NCI-H748 treated with DMSO at 0.1 percent for 48 hours (cell line): ENCODE measurements at regions not wholly inside any gene's neighbourhood (a gene's known extent, or its start where the extent isn't known, plus 50 kb on each side); places are given as distances from the start of the nearest gene placed in this dataset.
"Not testable (repeated sequence)": the region's sequence is repeated elsewhere in the genome, so short reads cannot be mapped to it uniquely, and the experiment has no call there.

ENCODE experiments used
- DNase-seq: peaks from one replicate; lab custom pipeline; 2025; lab: John Stamatoyannopoulos, UW

- peak; percentile 21 for DNase-seq
Measured at GRCh38 chr2:175414882-175415487, 233.5 kb upstream of the ATP5MC3 start.

DNA sequence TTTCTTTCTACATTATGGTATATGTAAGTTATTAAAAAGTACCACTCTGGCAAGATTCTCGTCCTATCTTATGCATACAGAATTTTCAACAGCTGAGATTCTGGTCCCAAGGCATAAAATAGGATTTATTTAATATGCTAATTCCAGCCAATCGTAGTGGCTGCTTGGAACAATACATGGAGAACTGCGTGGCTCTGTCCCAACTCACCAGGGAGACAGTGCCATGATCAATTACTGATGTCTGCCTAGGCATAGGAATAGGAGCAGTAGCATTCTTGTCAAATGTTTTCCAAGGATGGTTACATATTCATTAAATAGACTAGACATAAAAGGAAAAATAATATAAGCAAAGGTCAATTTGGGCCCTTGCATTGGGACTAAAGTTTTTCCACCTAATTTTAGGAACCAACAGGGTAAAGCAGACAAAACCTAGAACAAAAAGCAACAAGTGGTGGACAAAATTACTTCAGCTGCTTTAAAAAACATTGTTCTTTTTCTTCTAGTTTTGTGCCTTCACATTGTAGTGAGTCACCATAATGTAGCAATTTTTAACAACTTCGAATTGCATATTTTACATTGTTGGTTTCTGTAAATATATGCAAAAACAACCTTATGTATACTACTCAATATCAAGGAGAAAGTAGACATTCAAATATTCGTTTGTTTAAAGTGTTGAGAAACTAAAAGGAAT is 232.8 kb upstream of the ATP5MC3 start:
- DNase-seq: no peak

DNA sequence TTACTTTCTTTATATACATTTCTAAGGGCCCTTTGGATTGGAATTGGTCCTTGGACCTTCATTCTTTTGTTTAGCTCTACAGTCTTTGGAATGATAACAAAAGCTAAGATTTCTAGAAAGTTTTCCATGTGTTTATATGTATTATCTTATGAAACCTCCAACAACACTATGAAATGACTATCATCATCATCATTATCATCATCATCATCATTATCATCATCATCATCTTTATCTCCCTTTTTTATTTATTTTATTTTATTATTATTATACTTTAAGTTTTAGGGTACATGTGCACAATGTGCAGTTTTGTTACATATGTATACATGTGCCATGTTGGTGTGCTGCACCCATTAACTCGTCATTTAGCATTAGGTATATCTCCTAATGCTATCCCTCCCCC is 229.4 kb upstream of the ATP5MC3 start:
- DNase-seq: not testable (repeated sequence)

GRCh38 chr2:175404839-175405238 is 223.3 kb upstream of the ATP5MC3 start:
- DNase-seq: no peak

- no peak for DNase-seq
Measured at GRCh38 chr2:175403599-175404221, 222.2 kb upstream of the ATP5MC3 start.

DNA sequence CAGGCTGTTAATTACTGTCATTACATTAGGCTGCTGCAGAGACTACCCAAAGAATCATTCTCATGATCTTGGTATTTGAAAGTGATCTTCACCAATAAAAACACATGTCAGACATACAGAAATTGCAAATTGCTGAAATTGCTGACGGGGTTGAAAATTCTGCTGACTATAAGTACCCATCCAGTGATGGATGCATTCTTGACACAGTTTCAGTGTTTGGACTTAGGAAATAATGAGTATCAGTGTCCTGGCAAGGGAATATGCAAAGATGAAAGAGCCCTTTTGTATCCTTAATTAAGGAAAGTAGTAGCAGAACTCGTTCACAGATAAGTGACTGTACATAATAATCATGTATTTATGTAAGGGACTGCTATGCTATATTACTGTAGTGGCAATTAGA is 221.1 kb upstream of the ATP5MC3 start:
- no peak for DNase-seq

DNA sequence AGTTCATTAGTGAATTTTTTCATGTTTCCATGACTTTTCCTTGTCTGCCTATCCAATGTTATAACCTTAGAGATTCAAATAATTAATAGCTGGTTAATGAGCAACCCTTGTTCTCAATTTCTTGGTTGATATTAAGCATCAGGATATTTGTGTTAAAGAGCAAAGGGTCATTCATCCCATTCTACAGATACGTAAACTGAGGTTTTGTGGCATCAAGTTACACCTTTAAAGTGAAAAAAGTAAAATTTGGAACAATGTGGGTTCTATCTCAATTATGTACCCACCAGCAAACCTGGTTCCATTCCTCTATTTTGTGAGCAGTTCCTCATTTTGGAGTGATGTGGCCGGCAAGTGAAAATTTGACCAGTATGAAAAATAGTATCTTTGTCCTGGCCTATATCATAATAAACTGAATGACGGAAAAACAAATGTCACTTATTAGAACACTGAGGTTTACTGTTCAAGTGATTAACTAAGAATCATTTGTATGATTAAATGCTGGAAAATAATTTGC is 220.5 kb upstream of the ATP5MC3 start:
- no peak for DNase-seq

- DNase-seq: no peak
Measured at GRCh38 chr2:175400975-175401374, 219.5 kb upstream of the ATP5MC3 start.

- DNase-seq: no peak
Measured at GRCh38 chr2:175399326-175399725, 217.8 kb upstream of the ATP5MC3 start.

- DNase-seq: no peak
Measured at GRCh38 chr2:175398848-175399247, 217.3 kb upstream of the ATP5MC3 start.

GRCh38 chr2:175396696-175397095 is 215.2 kb upstream of the ATP5MC3 start:
- DNase-seq: no peak

GRCh38 chr2:175393851-175394250 is 212.3 kb upstream of the ATP5MC3 start:
- no peak for DNase-seq

DNA sequence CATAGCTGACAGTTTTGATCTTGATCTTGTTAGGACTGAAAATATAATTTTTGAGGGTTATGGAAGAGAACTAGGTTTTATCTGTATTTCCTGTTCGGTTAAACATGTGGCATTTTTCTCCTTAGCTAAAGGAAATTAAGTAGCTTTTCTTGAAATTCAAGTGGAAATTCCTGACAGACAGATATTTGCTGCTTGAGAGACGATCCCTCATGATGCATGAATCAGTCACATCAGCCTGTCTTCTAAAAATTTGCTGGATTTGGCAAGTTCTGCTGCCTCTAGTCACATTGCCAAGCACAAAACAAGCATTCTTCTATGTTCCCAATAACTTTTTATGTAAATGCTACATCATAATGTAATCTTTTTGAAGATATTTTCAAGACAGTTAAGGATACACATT is 201.8 kb upstream of the ATP5MC3 start:
- no peak for DNase-seq

DNA sequence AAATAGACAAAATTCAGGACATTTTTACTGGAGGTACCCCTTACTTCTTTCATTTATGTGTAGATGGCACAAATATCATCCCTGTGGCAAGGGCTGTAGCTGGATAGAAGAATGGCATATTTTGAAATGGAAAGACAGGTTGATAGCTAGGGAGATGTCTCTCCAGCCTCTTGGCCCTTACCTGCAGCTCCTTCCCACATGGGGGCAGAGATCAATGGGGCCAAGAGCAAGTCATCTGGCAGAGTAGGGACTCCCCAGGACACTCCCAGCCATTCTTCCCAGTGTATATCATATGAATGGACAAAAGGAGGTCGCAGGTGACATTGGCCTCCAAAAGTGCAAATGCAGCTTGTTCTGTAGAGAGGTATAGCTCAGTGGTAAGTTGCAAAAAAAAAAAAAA is 192.2 kb upstream of the ATP5MC3 start:
- DNase-seq: no peak

GRCh38 chr2:175372704-175373701 is 191.5 kb upstream of the ATP5MC3 start:
- DNase-seq: no peak

DNA sequence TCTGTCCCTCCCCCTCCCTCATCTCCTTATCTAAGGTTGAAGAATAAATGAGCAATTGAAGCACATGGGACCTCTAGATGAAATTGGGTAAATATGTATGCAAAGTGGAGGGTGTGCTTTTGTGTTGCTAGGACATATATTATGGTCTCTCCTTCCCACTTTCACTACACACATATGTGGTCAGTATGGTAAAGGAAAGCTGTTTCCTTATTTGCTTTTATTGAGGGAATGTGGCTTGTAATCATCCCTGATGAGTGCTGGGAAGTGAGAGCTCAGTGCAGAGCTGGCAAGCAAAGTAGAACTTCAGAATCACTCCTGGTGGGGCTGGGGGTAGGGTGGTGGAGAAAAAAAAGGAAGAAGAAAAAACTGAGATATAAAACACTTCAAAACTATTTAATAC is 189.9 kb upstream of the ATP5MC3 start:
- DNase-seq: no peak

DNA sequence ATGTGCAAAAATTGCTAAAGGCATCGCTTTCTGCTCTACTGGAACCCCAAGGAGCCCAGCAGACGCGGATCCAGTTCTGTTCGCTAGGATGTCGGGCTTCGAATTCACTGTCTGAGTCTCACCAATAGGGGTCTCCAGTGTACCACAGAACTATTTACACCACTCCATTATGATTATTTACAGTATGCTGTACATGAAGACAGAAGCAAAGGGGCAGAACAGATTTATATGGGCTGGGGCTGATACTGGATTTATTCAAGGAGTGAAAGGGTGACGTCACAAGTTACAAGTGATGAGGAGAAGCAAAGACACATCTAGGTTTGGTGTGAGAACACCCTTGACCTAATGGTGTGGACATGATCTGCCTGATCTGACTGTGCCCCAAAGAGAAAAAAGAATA is 185.3 kb upstream of the ATP5MC3 start:
- DNase-seq: peak; percentile 92

- DNase-seq: peak; percentile 96
Measured at GRCh38 chr2:175363699-175364098, 182.2 kb upstream of the ATP5MC3 start.

GRCh38 chr2:175362331-175362730 is 180.8 kb upstream of the ATP5MC3 start:
- no peak for DNase-seq

GRCh38 chr2:175359710-175360109 is 178.2 kb upstream of the ATP5MC3 start:
- no peak for DNase-seq

DNA sequence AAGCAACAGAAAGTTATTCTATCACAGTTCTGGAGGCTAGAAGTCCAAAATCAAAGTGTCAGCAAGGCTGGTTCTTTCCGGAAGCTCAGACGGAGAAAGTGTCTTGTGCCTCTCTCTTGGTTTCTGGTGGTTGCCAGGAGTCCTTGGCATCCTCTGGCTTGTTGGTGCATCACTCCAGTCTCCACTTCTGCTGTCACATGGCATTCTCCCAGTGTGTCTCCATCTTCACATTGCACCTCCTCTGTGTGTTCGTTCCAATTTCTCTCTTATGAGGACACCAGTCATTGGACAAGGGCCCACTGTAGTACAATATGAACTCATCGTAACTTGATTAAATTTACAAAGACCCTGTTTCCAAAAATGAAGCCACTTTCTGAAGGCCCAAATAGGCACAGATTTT is 175.4 kb upstream of the ATP5MC3 start:
- no peak for DNase-seq

GRCh38 chr2:175355246-175355645 is 173.7 kb upstream of the ATP5MC3 start:
- no peak for DNase-seq
